GM12878 (cell line): ENCODE measurements at regions not wholly inside any gene's neighbourhood (a gene's known extent, or its start where the extent isn't known, plus 50 kb on each side); places are given as distances from the start of the nearest gene placed in this dataset.

Experiments
- ATAC-seq: fragments of 200-7000 bp; cut with Tn5 transposase; 3 replicates; pipeline ENCODE4 v1.9.1; 2020; ENCODE audit warnings: mild to moderate bottlenecking, moderate library complexity
- BruUV-seq: library from RNA; stranded (reverse); fragments of 400-500 nt; replicated peaks from 2 replicates; lab custom pipeline; 2021; lab: Mats Ljungman, UMichigan
- CTCF ChIA-PET: fragments of 300-600 bp; sonication (Branson Sonifier 250); formaldehyde crosslinking; extraction: SDS; loops from one replicate; lab custom pipeline; 2021; ENCODE audit warnings: inconsistent platforms; lab: Yijun Ruan, JAX
- POLR2A ChIA-PET: fragments of 350-600 bp; formaldehyde crosslinking; extraction: SDS; loops from one replicate; lab custom pipeline; 2021; ENCODE audit warnings: inconsistent platforms; lab: Charles Lee
- RAD21 ChIA-PET: fragments of 300-600 bp; sonication (Branson Sonifier 250); formaldehyde crosslinking; loops from one replicate; lab custom pipeline; 2023; ENCODE audit warnings: antibody characterized with exemption; ENCODE audit not compliant: unreplicated experiment; lab: Charles Lee
- SMC1A ChIA-PET: fragments of 300-600 bp; sonication (Branson Sonifier 250); formaldehyde crosslinking; loops from one replicate; lab custom pipeline; 2023; ENCODE audit not compliant: unreplicated experiment, uncharacterized antibody; lab: Charles Lee
- DNase-seq: peaks from one replicate; pipeline ENCODE4 v3.0.0-alpha.2; 2011; ENCODE audit warnings: low read depth, low spot score
- FAIRE-seq: peaks from 3 replicates; lab custom pipeline; 2011; peaks lifted over from hg19 to GRCh38; lab: Jason Lieb, UNC
- H2AFZ ChIP-seq: 2 replicates; pipeline ENCODE4 v1.6.0; 2011; ENCODE audit warnings: low read depth, low read length, control low read depth; ENCODE audit not compliant: control insufficient read depth
- H3K27ac ChIP-seq: 2 replicates; pipeline ENCODE4 v1.5.1; 2011; ENCODE audit warnings: control low read depth; ENCODE audit not compliant: control insufficient read depth, insufficient read depth
- H3K27me3 ChIP-seq, 2 experiments: replicated peaks in 1 of 2; 2 replicates each; pipeline versions ENCODE4 v1.6.0 to v1.6.1; 2011; ENCODE audit warnings: low read length in 1 of 2; ENCODE audit not compliant: control insufficient read depth in 2 of 2, insufficient read depth in 2 of 2
- H3K36me3 ChIP-seq, 2 experiments: 2 replicates each; pipeline ENCODE4 v1.5.1; 2011; ENCODE audit warnings: low read length in 1 of 2; ENCODE audit not compliant: control insufficient read depth in 2 of 2, insufficient read depth in 2 of 2
- H3K4me1 ChIP-seq: 2 replicates; pipeline ENCODE4 v1.6.1; 2011; ENCODE audit warnings: mild to moderate bottlenecking, low read length, moderate library complexity, mixed read lengths; ENCODE audit not compliant: control insufficient read depth, insufficient read depth
- H3K4me2 ChIP-seq: 2 replicates; pipeline ENCODE4 v1.6.0; 2011; ENCODE audit warnings: control low read depth; ENCODE audit not compliant: control insufficient read depth, insufficient read depth
- H3K4me3 ChIP-seq: fragments of 200-600 bp; sonication (generic); 2 replicates; pipeline ENCODE4 v1.5.1; 2016
- H3K79me2 ChIP-seq: 2 replicates; pipeline ENCODE4 v1.6.0; 2011; ENCODE audit warnings: low read length; ENCODE audit not compliant: control insufficient read depth, insufficient read depth
- H3K9ac ChIP-seq: 2 replicates; pipeline ENCODE4 v1.8.0; 2011; ENCODE audit warnings: low read length, control low read depth, mixed read lengths; ENCODE audit not compliant: control insufficient read depth, insufficient read depth
- H3K9me3 ChIP-seq: replicated peaks from 3 replicates; pipeline ENCODE4 v1.5.1; 2011; ENCODE audit warnings: mild to moderate bottlenecking, low read length; ENCODE audit not compliant: control insufficient read depth, insufficient read depth
- H4K20me1 ChIP-seq: 2 replicates; pipeline ENCODE4 v1.6.0; 2011; ENCODE audit not compliant: control insufficient read depth, insufficient read depth
- BACH1 ChIP-seq: fragments of 450-650 bp; IDR thresholded peaks from 2 replicates; pipeline ENCODE4 v1.6.1; 2017; ENCODE audit warnings: mild to moderate bottlenecking, borderline replicate concordance
- CREB1 ChIP-seq: IDR thresholded peaks from 2 replicates; pipeline ENCODE4 v1.6.1; 2012; ENCODE audit warnings: low read depth, mild to moderate bottlenecking, inconsistent platforms
- MEF2A ChIP-seq: IDR thresholded peaks from 2 replicates; pipeline ENCODE4 v1.6.1; 2011; ENCODE audit warnings: low read depth, mild to moderate bottlenecking, low read length, moderate library complexity; ENCODE audit not compliant: insufficient read depth
- MXI1 ChIP-seq: fragments of 150-350 bp; IDR thresholded peaks from 2 replicates; pipeline ENCODE4 v1.6.1; 2011; ENCODE audit warnings: low read depth, mild to moderate bottlenecking, inconsistent platforms, low read length, improper control_type of control experiment
- MYC ChIP-seq: IDR thresholded peaks from 2 replicates; pipeline ENCODE4 v1.6.1; 2011; ENCODE audit warnings: mild to moderate bottlenecking, low read length, moderate library complexity, inconsistent platforms; ENCODE audit not compliant: insufficient read depth, insufficient replicate concordance, insufficient read length, severe bottlenecking
- RB1 ChIP-seq: fragments of 450-650 bp; formaldehyde crosslinking; IDR thresholded peaks from 2 replicates; pipeline ENCODE4 v1.6.1; 2017; ENCODE audit warnings: mild to moderate bottlenecking, borderline replicate concordance
- WGBS: methylation state at CpG from one replicate; pipeline ENCODE4 v1.1.6; 2016; ENCODE audit warnings: low lambda C conversion rate; ENCODE audit not compliant: insufficient replicate concordance, insufficient coverage; ENCODE audit errors: missing lambda C conversion rate; 5-methylcytosine and 5-hydroxymethylcytosine counted together
- in situ Hi-C: fragments of 300-500 bp; cut with MboI; formaldehyde crosslinking; loops from 9 replicates; pipeline ENCODE4 v1.14.3; 2018; ENCODE audit warnings: mixed read lengths
- intact Hi-C: fragments of 100-400 bp; cut with micrococcal nuclease; formaldehyde crosslinking; loops from one replicate; pipeline ENCODE4 v1.14.2; 2022; ENCODE audit not compliant: unreplicated experiment
- TF ChIP-seq, protein P1 (sequence below): IDR thresholded peaks from 2 replicates; pipeline ENCODE4 v1.6.1; 2012; ENCODE audit warnings: low read depth, low read length, improper control_type of control experiment
- TF ChIP-seq, protein P2 (sequence below): IDR thresholded peaks from 2 replicates; pipeline ENCODE4 v1.6.1; 2011; ENCODE audit warnings: mild to moderate bottlenecking, low read depth, low read length, moderate library complexity; ENCODE audit not compliant: insufficient replicate concordance

DNA sequence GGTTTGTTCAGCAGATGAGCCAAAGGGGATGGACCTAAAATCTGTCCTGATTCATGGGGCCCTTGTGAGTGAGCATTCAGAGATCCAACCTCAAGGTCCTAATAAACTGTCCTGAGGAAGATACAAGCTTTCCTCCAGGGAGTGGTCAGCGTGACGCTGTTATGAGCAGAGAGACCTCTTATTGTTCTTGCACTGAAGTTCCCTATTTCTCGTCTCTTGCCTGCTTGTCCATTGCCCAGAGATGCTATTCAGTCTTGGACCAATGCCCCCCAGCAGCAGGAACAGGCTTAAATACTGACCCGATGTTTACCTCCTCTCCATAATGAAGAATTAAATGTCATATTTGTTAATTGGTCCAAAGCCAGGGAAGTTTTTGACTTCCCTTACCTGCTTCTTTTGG, 225.2 kb upstream of the PGR start:
- RAD21 ChIA-PET, result no interaction called here
- no peaks in the 10 kb centered on the region for H3K9me3 ChIP-seq
- no peaks in the 10 kb centered on the region for H3K27me3 ChIP-seq
- FAIRE-seq (no peak), ATAC-seq (no peak), DNase-seq (no peak)
- POLR2A ChIA-PET, result no interaction called here
- H4K20me1 ChIP-seq, result no peaks in the 10 kb centered on the region
- no peaks in the 10 kb centered on the region for H3K79me2 ChIP-seq
- CTCF ChIA-PET, result no interaction called here
- BruUV-seq, result no TSS peak
- no peak overlapping the region for H3K4me2 ChIP-seq
- no peak overlapping the region for H3K27ac ChIP-seq
- 20% methylated on average over 4 of the region's 4 CpGs for WGBS
- no peaks in the 10 kb centered on the region for H3K36me3 ChIP-seq
- TF ChIP-seq MXI1, result no peak
- no peak for TF ChIP-seq BACH1
- no peak for TF ChIP-seq CREB1
- TF ChIP-seq MEF2A, result no peak
- TF ChIP-seq, protein P1, sequence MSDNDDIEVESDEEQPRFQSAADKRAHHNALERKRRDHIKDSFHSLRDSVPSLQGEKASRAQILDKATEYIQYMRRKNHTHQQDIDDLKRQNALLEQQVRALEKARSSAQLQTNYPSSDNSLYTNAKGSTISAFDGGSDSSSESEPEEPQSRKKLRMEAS, result no peak
- TF ChIP-seq MYC, result no peak
- no peak for TF ChIP-seq RB1
- TF ChIP-seq, protein P2, sequence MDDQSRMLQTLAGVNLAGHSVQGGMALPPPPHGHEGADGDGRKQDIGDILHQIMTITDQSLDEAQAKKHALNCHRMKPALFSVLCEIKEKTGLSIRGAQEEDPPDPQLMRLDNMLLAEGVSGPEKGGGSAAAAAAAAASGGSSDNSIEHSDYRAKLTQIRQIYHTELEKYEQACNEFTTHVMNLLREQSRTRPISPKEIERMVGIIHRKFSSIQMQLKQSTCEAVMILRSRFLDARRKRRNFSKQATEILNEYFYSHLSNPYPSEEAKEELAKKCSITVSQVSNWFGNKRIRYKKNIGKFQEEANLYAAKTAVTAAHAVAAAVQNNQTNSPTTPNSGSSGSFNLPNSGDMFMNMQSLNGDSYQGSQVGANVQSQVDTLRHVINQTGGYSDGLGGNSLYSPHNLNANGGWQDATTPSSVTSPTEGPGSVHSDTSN, result no peak
- intact Hi-C loops, result no loop called here
- SMC1A ChIA-PET, result no interaction called here
- no peak overlapping the region for H3K4me3 ChIP-seq
- no peak overlapping the region for H3K9ac ChIP-seq
- no peak overlapping the region for H2AFZ ChIP-seq
- no peaks in the 10 kb centered on the region for H3K4me1 ChIP-seq
- in situ Hi-C loops, result no loop called here
